Body of pancreas (tissue), 4 donors: ENCODE measurements at regions not wholly inside any gene's neighbourhood (a gene's known extent, or its start where the extent isn't known, plus 50 kb on each side); places are given as distances from the start of the nearest gene placed in this dataset.

Experiments used
- CTCF ChIP-seq, 7 experiments: fragments of 450-650 bp in 4 of 7; fragments of 200-600 bp in 3 of 7; sonication (generic) in 3 of 7; IDR thresholded peaks; one replicate each; pipeline ENCODE4 v1.5.1; 2016 to 2019; ENCODE audit warnings: antibody characterized with exemption in 7 of 7
- POLR2A ChIP-seq, 3 donors: fragments of 450-650 bp; IDR thresholded peaks; one replicate each; pipeline ENCODE4 v1.6.1; 2016; ENCODE audit warnings: antibody characterized with exemption in 3 of 3, mild to moderate bottlenecking in 2 of 3

GRCh38 chr13:74226791-74227475 is 92.7 kb upstream of the KLF12 start:
- TF ChIP-seq CTCF (IDR thresholded peaks at IDR 0.05): no peak
- no peak for TF ChIP-seq POLR2A (IDR thresholded peaks at IDR 0.05)
